ENCODE measurements at regions not wholly inside any gene's neighbourhood (a gene's known extent, or its start where the extent isn't known, plus 50 kb on each side); places are given as distances from the start of the nearest gene placed in this dataset.
"Not testable (repeated sequence)": the region's sequence is repeated elsewhere in the genome, so short reads cannot be mapped to it uniquely, and the experiment has no call there.

GRCh38 chr4:86512631-86513030, 81.5 kb upstream of the PTPN13 start:
- no peak for TF ChIP-seq CTCF (conservative IDR thresholded peaks at IDR 0.05)
- no peak for DNase-seq (ENCODE audit: low read depth, low spot score)
- Mint-ChIP-seq H3K9me3 (peaks cover 18% of the 10 kb centered on the region), H3K36me3 (ENCODE audit: low read depth) (peaks cover 9% of the 10 kb centered on the region), H3K27me3 (ENCODE audit: low read depth) (no peaks in the 10 kb centered on the region), H3K27ac (ENCODE audit: unreplicated experiment) (no peak overlapping the region), H3K4me1 (peaks cover 9% of the 10 kb centered on the region), H3K4me3 (no peak overlapping the region)

- H3K4me3 Mint-ChIP-seq; H3K4me1 Mint-ChIP-seq; H3K27me3 Mint-ChIP-seq (ENCODE audit: low read depth); H3K27ac Mint-ChIP-seq (ENCODE audit: unreplicated experiment); DNase-seq (ENCODE audit: low read depth, low spot score): not testable (repeated sequence)
- peaks cover 31% of the 10 kb centered on the region for H3K9me3 Mint-ChIP-seq
- peaks cover 28% of the 10 kb centered on the region for H3K36me3 Mint-ChIP-seq (ENCODE audit: low read depth)
Observed at GRCh38 chr4:86515963-86516362, 78.2 kb upstream of the PTPN13 start.

- no peak for DNase-seq (ENCODE audit: low read depth, low spot score)
- H3K9me3 Mint-ChIP-seq, result peaks cover 24% of the 10 kb centered on the region
- H3K36me3 Mint-ChIP-seq (ENCODE audit: low read depth), result peaks cover 42% of the 10 kb centered on the region
- H3K4me3 Mint-ChIP-seq, result no peak overlapping the region
- H3K27me3 Mint-ChIP-seq (ENCODE audit: low read depth), result no peaks in the 10 kb centered on the region
- no peak for TF ChIP-seq CTCF (conservative IDR thresholded peaks at IDR 0.05)
- peak overlapping the region; percentile 47 for H3K27ac Mint-ChIP-seq (ENCODE audit: unreplicated experiment)
- H3K4me1 Mint-ChIP-seq, result peaks cover 5% of the 10 kb centered on the region
Observed at GRCh38 chr4:86521373-86521969, 72.6 kb upstream of the PTPN13 start.

- Mint-ChIP-seq H3K9me3 (peaks cover 22% of the 10 kb centered on the region), H3K4me3 (no peak overlapping the region), H3K4me1 (peaks cover 5% of the 10 kb centered on the region), H3K27me3 (ENCODE audit: low read depth) (no peaks in the 10 kb centered on the region), H3K27ac (ENCODE audit: unreplicated experiment) (no peak overlapping the region), H3K36me3 (ENCODE audit: low read depth) (peaks cover 41% of the 10 kb centered on the region)
- DNase-seq (ENCODE audit: low read depth, low spot score), result no peak
- no peak for TF ChIP-seq CTCF (conservative IDR thresholded peaks at IDR 0.05)
Observed at GRCh38 chr4:86522349-86522748, 71.8 kb upstream of the PTPN13 start.

GRCh38 chr4:86523333-86523732, 70.8 kb upstream of the PTPN13 start:
- Mint-ChIP-seq H3K4me1 (peaks cover 5% of the 10 kb centered on the region), H3K27ac (ENCODE audit: unreplicated experiment) (no peak overlapping the region), H3K36me3 (ENCODE audit: low read depth) (peaks cover 38% of the 10 kb centered on the region), H3K4me3 (no peak overlapping the region), H3K9me3 (peaks cover 22% of the 10 kb centered on the region), H3K27me3 (ENCODE audit: low read depth) (no peaks in the 10 kb centered on the region)
- TF ChIP-seq CTCF (conservative IDR thresholded peaks at IDR 0.05), result no peak
- DNase-seq (ENCODE audit: low read depth, low spot score), result no peak

GRCh38 chr4:86527713-86528112, 66.4 kb upstream of the PTPN13 start:
- not testable (repeated sequence) for H3K4me1 Mint-ChIP-seq; H3K27me3 Mint-ChIP-seq (ENCODE audit: low read depth); H3K4me3 Mint-ChIP-seq; H3K27ac Mint-ChIP-seq (ENCODE audit: unreplicated experiment); DNase-seq (ENCODE audit: low read depth, low spot score)
- Mint-ChIP-seq H3K36me3 (ENCODE audit: low read depth) (peaks cover 22% of the 10 kb centered on the region), H3K9me3 (peaks cover 11% of the 10 kb centered on the region)
